Activated CD8-positive, alpha-beta memory T cell treated with anti-CD3 and anti-CD28 coated beads, Interleukin-2, amount 10 ng/mL, durations not matched to agents 7 days and 5 days (primary cell): ENCODE measurements at regions not wholly inside any gene's neighbourhood (a gene's known extent, or its start where the extent isn't known, plus 50 kb on each side); places are given as distances from the start of the nearest gene placed in this dataset.

Experiments used
- ATAC-seq: fragments of 150-1000 bp; cut with Tn5 transposase; one replicate; pipeline ENCODE4 v1.10.0; 2021; ENCODE audit warnings: moderate library complexity
- CTCF ChIA-PET: fragments of 350-600 bp; sonication (Branson Sonifier 250); formaldehyde crosslinking; loops from one replicate; lab custom pipeline; 2021; ENCODE audit warnings: antibody characterized with exemption; lab: Charles Lee
- DNase-seq: peaks from one replicate; pipeline ENCODE4 v3.0.0-alpha.2; 2020
- H3K27ac Mint-ChIP-seq: one replicate; pipeline ENCODE4 v1.8.0; 2021; ENCODE audit warnings: mild to moderate bottlenecking, mixed read lengths
- H3K27me3 Mint-ChIP-seq: one replicate; pipeline ENCODE4 v1.8.0; 2021; ENCODE audit warnings: mixed read lengths
- H3K36me3 Mint-ChIP-seq: one replicate; pipeline ENCODE4 v1.8.0; 2021; ENCODE audit warnings: mild to moderate bottlenecking, mixed read lengths
- H3K4me1 Mint-ChIP-seq: one replicate; pipeline ENCODE4 v1.8.0; 2021; ENCODE audit warnings: mixed read lengths
- H3K4me3 Mint-ChIP-seq: one replicate; pipeline ENCODE4 v1.8.0; 2021; ENCODE audit warnings: mild to moderate bottlenecking, moderate library complexity, mixed read lengths
- H3K9me3 Mint-ChIP-seq: one replicate; pipeline ENCODE4 v1.8.0; 2022; ENCODE audit warnings: low read depth, mixed read lengths

DNA sequence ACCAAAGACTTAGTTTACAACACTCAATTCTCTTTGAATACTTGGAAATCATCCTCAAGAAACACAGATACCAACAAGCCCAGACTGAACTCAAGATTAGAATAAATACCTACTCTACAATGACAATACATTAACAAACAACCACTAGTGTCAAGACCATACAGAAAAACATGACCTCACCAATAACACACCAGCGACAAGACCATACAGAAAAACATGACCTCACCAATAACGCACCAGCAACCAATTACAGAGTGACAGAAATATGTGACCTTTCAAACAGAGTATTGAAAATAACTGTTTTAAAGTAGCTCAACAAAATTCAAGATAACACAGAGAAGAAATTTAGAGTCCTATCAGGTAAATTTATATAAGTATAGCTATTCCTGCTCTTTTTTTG, 876.0 kb downstream of the EPHA3 start:
- ATAC-seq (no peak), DNase-seq (no peak)
- H3K9me3 Mint-ChIP-seq: peaks cover 14% of the 10 kb centered on the region
- no peak overlapping the region for H3K4me3 Mint-ChIP-seq
- H3K36me3 Mint-ChIP-seq: no peaks in the 10 kb centered on the region
- CTCF ChIA-PET: interaction anchor here (0.8 kb wide), 1 partner anchor 29 kb away, joined by 4 read pairs; no protein-coding TSS in a partner anchor
- H3K27me3 Mint-ChIP-seq: no peaks in the 10 kb centered on the region
- no peak overlapping the region for H3K27ac Mint-ChIP-seq
- no peaks in the 10 kb centered on the region for H3K4me1 Mint-ChIP-seq

DNA sequence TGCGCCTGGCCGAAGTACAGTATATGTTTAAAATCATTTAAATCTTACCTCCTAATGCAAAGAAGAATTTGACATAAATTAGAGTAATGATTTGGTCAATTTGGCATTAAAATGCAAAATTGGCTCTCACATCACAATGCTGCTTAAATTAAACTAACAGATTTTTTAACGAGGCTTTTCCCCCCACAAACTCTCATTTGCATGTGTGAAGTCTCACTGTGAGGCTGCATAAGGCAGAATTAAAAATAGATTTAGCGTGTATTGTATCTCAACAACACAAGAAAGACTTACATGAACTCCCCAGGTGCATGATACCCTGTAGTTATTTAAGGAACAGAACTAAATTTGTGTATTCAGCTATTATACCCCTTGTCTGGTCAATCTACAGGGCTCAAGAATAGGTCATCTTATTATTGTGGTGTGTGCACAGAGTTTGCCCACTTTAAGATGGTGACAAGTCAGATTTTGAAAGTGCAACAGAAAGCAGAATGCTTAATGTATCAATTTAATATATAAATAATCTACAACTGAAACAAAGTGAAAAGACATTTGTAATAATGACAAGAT, 897.9 kb downstream of the EPHA3 start:
- no peak overlapping the region for H3K4me3 Mint-ChIP-seq
- no peaks in the 10 kb centered on the region for H3K4me1 Mint-ChIP-seq
- H3K36me3 Mint-ChIP-seq: no peaks in the 10 kb centered on the region
- H3K9me3 Mint-ChIP-seq: peaks cover 12% of the 10 kb centered on the region
- DNase-seq (no peak), ATAC-seq (no peak)
- CTCF ChIA-PET: no interaction called here
- H3K27me3 Mint-ChIP-seq: no peaks in the 10 kb centered on the region
- no peak overlapping the region for H3K27ac Mint-ChIP-seq

DNA sequence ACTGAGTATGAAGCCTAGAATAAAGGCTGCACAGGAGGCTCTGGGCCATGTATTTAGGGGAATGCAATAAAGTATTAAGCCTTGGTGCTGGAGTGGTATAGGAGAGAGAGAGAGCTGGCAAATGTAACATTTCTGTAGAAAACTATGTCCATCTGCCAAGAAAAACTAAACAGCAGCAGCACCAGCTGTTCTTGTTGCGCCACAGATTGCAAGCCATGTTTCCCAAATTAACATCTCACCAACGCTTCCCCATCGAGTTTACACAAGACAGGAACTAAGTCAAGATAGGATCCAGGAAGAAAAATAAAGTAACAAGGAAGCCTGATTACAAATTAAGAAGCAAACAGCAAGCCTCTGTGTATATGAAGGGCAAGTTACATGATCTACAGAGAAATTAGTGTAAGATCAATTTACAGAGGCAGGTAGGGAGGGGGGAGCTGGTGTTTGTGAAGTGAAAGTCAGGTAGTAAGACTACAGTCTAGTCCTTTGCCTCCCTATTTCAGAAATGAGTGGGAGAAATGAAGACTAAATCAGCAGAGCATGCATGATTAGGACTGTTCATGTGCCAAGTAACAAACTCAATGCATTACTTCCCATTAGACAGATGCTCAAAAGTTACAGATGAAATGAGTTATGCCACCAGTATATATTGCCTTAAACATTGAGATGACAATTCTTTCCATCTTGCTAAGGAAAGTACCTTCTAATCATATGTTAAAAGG, 900.5 kb downstream of the EPHA3 start:
- no peak for DNase-seq
- CTCF ChIA-PET: no interaction called here
- Mint-ChIP-seq H3K4me1 (no peaks in the 10 kb centered on the region), H3K9me3 (peaks cover 12% of the 10 kb centered on the region), H3K36me3 (no peaks in the 10 kb centered on the region), H3K27me3 (no peaks in the 10 kb centered on the region), H3K4me3 (no peak overlapping the region), H3K27ac (no peak overlapping the region)
- ATAC-seq: no peak

DNA sequence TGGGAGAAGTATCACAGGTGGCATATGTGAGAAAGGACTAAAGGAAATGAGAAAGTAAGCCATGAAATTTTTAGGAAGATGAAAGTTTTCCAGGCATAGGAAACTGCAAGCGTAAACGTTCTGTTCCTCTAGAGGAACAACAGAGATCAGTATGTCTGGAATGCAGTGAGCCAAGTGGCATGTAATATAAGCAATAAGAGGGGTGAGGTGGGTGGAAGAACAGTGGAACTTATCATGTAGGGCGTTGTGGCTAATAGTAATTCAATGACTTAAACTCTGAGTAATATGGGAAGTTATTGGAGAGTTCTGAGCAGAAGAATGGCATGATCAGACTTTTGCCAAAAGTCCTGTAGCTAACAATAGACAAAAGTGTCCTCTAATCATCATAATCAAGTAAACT, 902.9 kb downstream of the EPHA3 start:
- H3K27ac Mint-ChIP-seq: no peak overlapping the region
- no peaks in the 10 kb centered on the region for H3K27me3 Mint-ChIP-seq
- peaks cover 6% of the 10 kb centered on the region for H3K9me3 Mint-ChIP-seq
- ATAC-seq: no peak
- no peaks in the 10 kb centered on the region for H3K36me3 Mint-ChIP-seq
- H3K4me1 Mint-ChIP-seq: no peaks in the 10 kb centered on the region
- no peak for DNase-seq
- CTCF ChIA-PET: no interaction called here
- no peak overlapping the region for H3K4me3 Mint-ChIP-seq

DNA sequence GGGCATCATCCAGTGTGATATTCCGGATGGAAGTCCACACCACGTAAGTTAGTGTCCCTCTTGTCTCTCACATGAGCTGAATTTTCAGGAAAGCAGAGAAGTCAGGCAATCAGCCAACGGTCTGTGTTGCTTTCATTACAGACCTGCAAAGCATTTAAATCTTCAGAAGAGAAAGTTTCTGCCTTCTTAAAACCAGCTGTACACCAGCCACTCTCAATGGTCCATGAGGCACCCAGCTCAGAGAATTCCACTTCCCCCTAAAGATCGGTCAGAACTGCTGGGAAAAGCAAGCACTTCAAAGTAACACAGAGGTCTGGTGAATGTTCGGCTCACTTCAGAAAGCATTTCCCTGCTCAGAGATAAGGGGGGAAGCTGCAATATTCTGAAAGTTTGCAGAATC, 903.7 kb downstream of the EPHA3 start:
- Mint-ChIP-seq H3K4me3 (no peak overlapping the region), H3K9me3 (peaks cover 4% of the 10 kb centered on the region), H3K4me1 (no peaks in the 10 kb centered on the region), H3K27ac (no peak overlapping the region), H3K36me3 (no peaks in the 10 kb centered on the region), H3K27me3 (no peaks in the 10 kb centered on the region)
- ATAC-seq (no peak), DNase-seq (no peak)
- CTCF ChIA-PET: no interaction called here

DNA sequence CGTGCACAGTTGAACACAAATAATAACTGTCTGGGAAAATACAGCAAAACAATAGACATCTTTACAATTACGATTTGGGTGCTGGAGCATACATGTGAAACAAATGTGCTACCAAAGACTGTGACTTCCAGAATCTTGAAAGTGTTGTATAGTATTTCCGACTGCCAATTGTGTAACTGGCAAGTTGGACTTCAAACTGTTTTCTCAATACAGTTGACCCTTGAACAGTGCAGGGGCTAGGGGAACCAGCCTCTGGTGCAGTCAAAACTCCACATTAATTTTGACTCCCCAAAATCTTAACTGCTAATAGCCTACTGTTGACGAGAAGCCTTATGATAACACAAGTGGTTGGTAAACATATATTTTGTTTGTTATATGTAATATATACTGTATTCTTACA, 904.2 kb downstream of the EPHA3 start:
- CTCF ChIA-PET: interaction anchor here (1.0 kb wide), 1 partner anchor 28 kb away, joined by 4 read pairs; no protein-coding TSS in a partner anchor
- H3K36me3 Mint-ChIP-seq: no peaks in the 10 kb centered on the region
- peaks cover 4% of the 10 kb centered on the region for H3K9me3 Mint-ChIP-seq
- DNase-seq (no peak), ATAC-seq (no peak)
- no peaks in the 10 kb centered on the region for H3K27me3 Mint-ChIP-seq
- H3K4me1 Mint-ChIP-seq: no peaks in the 10 kb centered on the region
- H3K27ac Mint-ChIP-seq: no peak overlapping the region
- no peak overlapping the region for H3K4me3 Mint-ChIP-seq

DNA sequence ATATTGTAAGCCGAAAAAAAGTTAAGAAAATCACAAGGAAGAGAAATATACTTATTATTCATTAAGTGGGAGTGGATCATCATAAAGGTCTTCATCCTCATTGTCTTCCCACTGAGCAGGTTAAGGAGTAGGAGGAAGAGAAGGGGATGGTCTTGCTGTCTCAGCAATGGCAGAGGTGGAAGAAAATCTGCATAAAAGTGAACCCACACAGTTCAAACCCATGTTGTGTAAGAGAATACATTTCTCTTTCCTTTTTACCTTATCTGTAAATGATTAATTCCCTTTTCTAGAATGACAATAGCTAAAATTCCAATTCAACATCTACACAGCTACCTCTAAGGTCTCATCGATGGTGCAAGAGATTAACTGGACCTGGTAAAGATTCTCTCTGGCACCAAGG, 904.6 kb downstream of the EPHA3 start:
- DNase-seq: no peak
- CTCF ChIA-PET: interaction anchor here (1.0 kb wide), 1 partner anchor 29 kb away, joined by 4 read pairs; no protein-coding TSS in a partner anchor
- Mint-ChIP-seq H3K4me3 (no peak overlapping the region), H3K4me1 (no peaks in the 10 kb centered on the region), H3K27me3 (no peaks in the 10 kb centered on the region), H3K36me3 (no peaks in the 10 kb centered on the region), H3K27ac (no peak overlapping the region), H3K9me3 (peaks cover 7% of the 10 kb centered on the region)
- no peak for ATAC-seq

DNA sequence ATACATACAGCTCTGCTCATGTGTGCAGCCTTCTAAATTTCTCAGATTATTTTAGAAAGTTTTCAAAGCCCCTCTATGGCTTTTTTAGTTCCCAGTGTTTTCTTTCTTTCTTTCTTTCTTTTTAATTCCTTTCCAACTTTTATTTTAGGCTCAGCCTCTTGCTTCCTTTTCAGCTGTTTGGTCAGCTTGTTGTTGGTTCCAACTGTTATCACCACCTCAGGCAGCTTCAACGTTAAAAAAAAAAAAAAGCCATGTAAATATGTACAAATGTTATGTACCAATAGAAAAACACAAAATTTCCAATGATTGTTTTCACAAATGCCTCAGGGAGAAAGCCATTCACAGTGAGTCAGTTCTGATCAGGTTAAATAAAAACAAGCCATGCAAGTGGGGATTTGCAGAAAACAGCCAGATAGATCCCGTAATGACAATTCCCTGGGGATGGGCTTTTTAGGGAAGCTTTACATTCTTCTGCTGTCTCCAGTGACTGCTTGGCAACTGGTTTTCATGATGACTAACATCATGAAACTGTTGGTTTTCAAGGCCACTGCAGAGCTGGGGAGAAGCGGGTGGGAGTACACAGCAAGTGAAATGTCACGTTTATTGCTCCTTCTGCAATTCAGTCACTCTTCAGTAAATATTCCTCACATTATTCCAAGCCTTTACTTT, 908.4 kb downstream of the EPHA3 start:
- Mint-ChIP-seq H3K4me1 (no peaks in the 10 kb centered on the region), H3K27ac (no peak overlapping the region), H3K9me3 (peaks cover 6% of the 10 kb centered on the region), H3K36me3 (no peaks in the 10 kb centered on the region), H3K4me3 (no peak overlapping the region), H3K27me3 (no peaks in the 10 kb centered on the region)
- ATAC-seq (no peak), DNase-seq (no peak)
- CTCF ChIA-PET: no interaction called here

DNA sequence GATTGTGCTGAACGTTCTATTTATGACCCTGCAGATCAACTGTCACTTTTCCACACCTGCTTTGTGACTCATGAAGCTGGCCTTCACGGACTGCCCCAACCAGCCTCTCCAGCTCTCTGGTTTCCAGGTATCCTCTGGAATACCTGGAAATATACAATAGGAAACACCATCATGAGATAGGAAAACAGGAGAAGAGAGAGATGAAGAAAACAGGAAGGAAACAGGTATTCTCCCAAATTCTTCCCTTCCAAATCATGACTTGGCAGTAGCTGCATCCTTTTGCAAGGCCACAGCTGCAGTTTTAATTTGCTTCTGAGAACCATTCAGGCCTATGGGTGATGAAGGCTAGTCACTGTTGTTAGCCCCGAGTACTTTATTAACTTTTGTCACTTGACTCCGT, 909.1 kb downstream of the EPHA3 start:
- H3K4me1 Mint-ChIP-seq: no peaks in the 10 kb centered on the region
- peaks cover 6% of the 10 kb centered on the region for H3K9me3 Mint-ChIP-seq
- DNase-seq (no peak), ATAC-seq (no peak)
- H3K36me3 Mint-ChIP-seq: no peaks in the 10 kb centered on the region
- H3K27ac Mint-ChIP-seq: no peak overlapping the region
- no peaks in the 10 kb centered on the region for H3K27me3 Mint-ChIP-seq
- no peak overlapping the region for H3K4me3 Mint-ChIP-seq
- CTCF ChIA-PET: no interaction called here

DNA sequence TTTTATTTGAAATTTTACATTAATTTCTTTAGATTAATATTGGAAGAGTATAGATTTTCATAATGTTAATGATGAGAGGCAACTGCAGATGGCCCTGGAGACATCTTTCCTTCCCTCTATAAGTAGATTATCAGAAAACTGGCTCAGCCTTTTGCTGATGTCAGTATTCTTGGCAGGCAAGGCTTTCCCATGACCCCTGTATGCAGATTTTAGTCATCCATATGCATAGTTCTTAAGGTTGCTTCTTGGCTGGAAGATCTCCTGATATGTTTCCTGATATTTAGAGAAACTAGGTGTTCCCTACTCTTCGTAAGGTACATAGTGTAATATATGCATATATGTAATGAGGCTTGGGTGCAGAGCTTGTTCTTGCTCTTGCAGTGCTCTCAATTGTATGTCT, 911.4 kb downstream of the EPHA3 start:
- Mint-ChIP-seq H3K9me3 (peaks cover 6% of the 10 kb centered on the region), H3K27ac (no peak overlapping the region), H3K4me1 (no peaks in the 10 kb centered on the region), H3K36me3 (no peaks in the 10 kb centered on the region), H3K4me3 (no peak overlapping the region), H3K27me3 (no peaks in the 10 kb centered on the region)
- ATAC-seq (no peak), DNase-seq (no peak)
- CTCF ChIA-PET: no interaction called here

DNA sequence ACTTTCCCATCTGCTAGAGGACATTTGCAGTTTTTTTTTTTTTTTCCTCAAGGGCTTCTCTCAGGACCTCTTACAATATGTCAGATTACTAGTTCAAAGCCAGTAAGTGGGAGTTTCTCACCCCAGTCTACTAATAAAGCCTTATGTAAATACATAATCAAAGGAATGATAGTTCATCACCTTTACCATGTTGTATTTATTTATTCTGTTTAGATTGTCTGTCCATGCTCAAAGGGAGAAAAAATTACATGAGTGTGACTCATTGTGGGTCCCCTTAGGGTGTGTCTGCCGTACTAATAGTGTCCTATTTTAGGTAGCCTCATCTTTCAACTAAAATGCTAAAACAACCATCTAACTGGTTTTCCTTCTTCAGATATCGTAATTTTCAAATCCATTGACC, 917.6 kb downstream of the EPHA3 start:
- no peak overlapping the region for H3K27ac Mint-ChIP-seq
- no peaks in the 10 kb centered on the region for H3K36me3 Mint-ChIP-seq
- ATAC-seq: no peak
- no peaks in the 10 kb centered on the region for H3K27me3 Mint-ChIP-seq
- CTCF ChIA-PET: no interaction called here
- peaks cover 3% of the 10 kb centered on the region for H3K9me3 Mint-ChIP-seq
- H3K4me1 Mint-ChIP-seq: no peaks in the 10 kb centered on the region
- no peak for DNase-seq
- no peak overlapping the region for H3K4me3 Mint-ChIP-seq

DNA sequence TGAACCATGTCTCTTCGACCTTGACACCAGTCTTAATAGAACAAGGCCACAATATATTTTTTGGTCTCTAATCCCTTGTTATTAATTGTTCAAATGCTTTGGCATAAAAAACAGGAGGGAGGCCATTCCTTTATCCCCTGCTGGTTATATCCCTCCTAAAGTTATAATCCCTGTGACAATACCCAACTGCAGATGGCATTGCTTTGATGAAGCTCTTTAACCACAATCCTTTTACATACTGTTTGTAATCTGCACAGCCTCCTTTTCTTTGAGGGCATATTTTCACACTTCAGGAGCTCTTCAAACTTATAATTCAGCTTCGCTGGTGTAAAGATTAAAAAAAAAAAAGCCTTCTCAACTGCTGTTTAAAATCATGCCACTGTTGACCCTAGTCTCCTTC, 919.0 kb downstream of the EPHA3 start:
- H3K9me3 Mint-ChIP-seq: peaks cover 4% of the 10 kb centered on the region
- H3K4me1 Mint-ChIP-seq: no peaks in the 10 kb centered on the region
- no peaks in the 10 kb centered on the region for H3K36me3 Mint-ChIP-seq
- no peak for ATAC-seq
- H3K27me3 Mint-ChIP-seq: no peaks in the 10 kb centered on the region
- no peak overlapping the region for H3K4me3 Mint-ChIP-seq
- H3K27ac Mint-ChIP-seq: no peak overlapping the region
- DNase-seq: no peak
- CTCF ChIA-PET: no interaction called here

DNA sequence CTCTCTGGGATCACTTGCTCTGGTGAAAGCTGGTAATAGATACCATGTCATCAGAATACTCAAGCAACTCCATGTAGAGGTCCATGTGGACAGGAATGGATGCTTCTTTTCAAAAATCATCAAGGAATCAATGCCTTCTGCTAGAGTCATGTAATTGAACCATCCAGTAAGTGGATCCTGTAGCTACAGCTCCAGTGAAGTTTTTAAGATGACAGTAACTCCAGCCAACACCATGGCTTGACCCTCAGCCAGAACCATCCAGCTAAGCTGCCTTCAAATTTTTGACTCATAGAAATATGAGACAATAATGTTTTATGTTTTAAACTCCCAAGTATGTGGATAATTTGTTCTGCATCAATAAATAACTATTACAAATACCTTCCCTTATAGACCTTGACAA, 923.7 kb downstream of the EPHA3 start:
- H3K27ac Mint-ChIP-seq: no peak overlapping the region
- no peaks in the 10 kb centered on the region for H3K36me3 Mint-ChIP-seq
- CTCF ChIA-PET: no interaction called here
- no peak for DNase-seq
- no peak for ATAC-seq
- no peaks in the 10 kb centered on the region for H3K27me3 Mint-ChIP-seq
- H3K4me1 Mint-ChIP-seq: no peaks in the 10 kb centered on the region
- peaks cover 8% of the 10 kb centered on the region for H3K9me3 Mint-ChIP-seq
- H3K4me3 Mint-ChIP-seq: no peak overlapping the region
